Neural progenitor cell (in vitro differentiated cells): ENCODE measurements at regions not wholly inside any gene's neighbourhood (a gene's known extent, or its start where the extent isn't known, plus 50 kb on each side); places are given as distances from the start of the nearest gene placed in this dataset.

ENCODE experiments used
- DNase-seq: peaks from one replicate; pipeline ENCODE4 v3.0.0-alpha.2; 2016; ENCODE audit warnings: low spot score
- H2AFZ ChIP-seq: fragments of 200-600 bp; sonication (generic); replicated peaks from 2 replicates; pipeline ENCODE4 v1.6.1; 2016; ENCODE audit warnings: antibody characterized with exemption
- H3F3A ChIP-seq: fragments of 200-600 bp; sonication (generic); 2 replicates; pipeline ENCODE4 v1.6.1; 2016; ENCODE audit warnings: antibody characterized with exemption, low read depth
- H3K27ac ChIP-seq: fragments of 200-600 bp; sonication (generic); 2 replicates; pipeline ENCODE4 v1.5.1; 2016; ENCODE audit warnings: mild to moderate bottlenecking
- H3K27me3 ChIP-seq: fragments of 200-600 bp; sonication (generic); 2 replicates; pipeline ENCODE4 v1.6.1; 2016; ENCODE audit warnings: mild to moderate bottlenecking, moderate library complexity
- H3K36me3 ChIP-seq: fragments of 200-600 bp; sonication (generic); 2 replicates; pipeline ENCODE4 v1.5.1; 2016
- H3K4me1 ChIP-seq: fragments of 200-600 bp; sonication (generic); 2 replicates; pipeline ENCODE4 v1.6.1; 2016; ENCODE audit warnings: mixed run types
- H3K4me2 ChIP-seq: fragments of 200-600 bp; sonication (generic); 2 replicates; pipeline ENCODE4 v1.6.1; 2016
- H3K4me3 ChIP-seq: fragments of 200-600 bp; sonication (generic); 2 replicates; pipeline ENCODE4 v1.5.1; 2016
- H3K79me2 ChIP-seq: fragments of 200-600 bp; sonication (generic); 2 replicates; pipeline ENCODE4 v1.6.1; 2016; ENCODE audit warnings: low read depth
- H3K9ac ChIP-seq: fragments of 200-600 bp; sonication (generic); 2 replicates; pipeline ENCODE4 v1.6.1; 2016
- H3K9me3 ChIP-seq: fragments of 200-600 bp; sonication (generic); 2 replicates; pipeline ENCODE4 v1.5.1; 2016; ENCODE audit warnings: low read depth
- H4K20me1 ChIP-seq: fragments of 200-600 bp; sonication (generic); 2 replicates; pipeline ENCODE4 v1.6.1; 2016; ENCODE audit warnings: low read depth
- H3K27ac Mint-ChIP-seq: 3 replicates; pipeline ENCODE4 v1.8.0; 2021; ENCODE audit warnings: mixed read lengths
- H3K27me3 Mint-ChIP-seq: 2 replicates; pipeline ENCODE4 v1.8.0; 2022; ENCODE audit warnings: low read depth, mild to moderate bottlenecking, inconsistent platforms, moderate library complexity, mixed read lengths; ENCODE audit not compliant: insufficient read depth
- H3K36me3 Mint-ChIP-seq: 3 replicates; pipeline ENCODE4 v1.8.0; 2021; ENCODE audit warnings: mixed read lengths
- H3K4me1 Mint-ChIP-seq: 3 replicates; pipeline ENCODE4 v1.8.0; 2021; ENCODE audit warnings: mixed read lengths
- H3K4me3 Mint-ChIP-seq: 3 replicates; pipeline ENCODE4 v1.8.0; 2021; ENCODE audit warnings: mild to moderate bottlenecking, moderate library complexity, mixed read lengths
- H3K9me3 Mint-ChIP-seq: 3 replicates; pipeline ENCODE4 v1.8.0; 2020; ENCODE audit warnings: mixed read lengths
- EZH2 ChIP-seq: fragments of 200-600 bp; sonication (generic); IDR thresholded peaks from 2 replicates; pipeline ENCODE4 v1.6.1; 2017; ENCODE audit warnings: antibody characterized with exemption, mild to moderate bottlenecking, moderate library complexity
- EZH2phosphoT487 ChIP-seq: fragments of 200-600 bp; sonication (generic); IDR thresholded peaks from 2 replicates; pipeline ENCODE4 v1.6.1; 2017; ENCODE audit warnings: antibody characterized with exemption
- TF ChIP-seq, protein P1 (sequence below): fragments of 200-600 bp; sonication (generic); IDR thresholded peaks from 2 replicates; pipeline ENCODE4 v1.5.1; 2017; ENCODE audit warnings: antibody characterized with exemption, mild to moderate bottlenecking

DNA sequence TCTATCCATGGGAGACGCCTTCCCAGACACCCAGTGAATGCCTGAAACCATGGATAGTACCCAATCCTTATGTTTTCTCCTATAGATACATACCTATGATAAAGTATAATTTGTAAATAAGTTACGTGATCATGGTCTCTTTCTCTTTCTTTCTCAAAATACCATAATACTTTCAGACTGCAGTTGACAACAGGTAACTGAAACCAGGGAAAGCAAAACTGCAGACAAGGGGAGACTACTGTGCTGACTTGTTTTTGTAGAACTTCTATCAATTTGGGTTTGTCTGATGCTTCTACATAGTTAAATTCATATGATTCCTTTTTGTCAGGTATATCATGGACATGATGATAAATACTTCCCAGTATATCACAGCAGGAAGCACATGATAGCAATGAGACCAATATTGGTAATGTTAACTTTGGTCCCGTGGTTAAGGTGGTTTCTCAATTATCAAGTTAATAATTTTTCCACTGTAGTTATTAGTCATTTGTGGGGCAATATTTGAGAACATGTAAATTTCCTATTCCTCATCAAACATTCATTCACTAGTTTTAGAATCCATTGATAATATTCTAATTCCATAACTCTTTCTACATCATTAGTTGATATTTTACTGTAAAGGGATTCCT, 298.0 kb upstream of the TET2 start:
- H2AFZ ChIP-seq: no peak overlapping the region
- H3K4me2 ChIP-seq: no peak overlapping the region
- Mint-ChIP-seq H3K27ac (no peak overlapping the region), H3K9me3 (no peaks in the 10 kb centered on the region), H3K4me1 (no peaks in the 10 kb centered on the region), H3K36me3 (no peaks in the 10 kb centered on the region), H3K27me3 (no peaks in the 10 kb centered on the region), H3K4me3 (no peak overlapping the region)
- H3K9ac ChIP-seq: no peak overlapping the region
- no peaks in the 10 kb centered on the region for H3K79me2 ChIP-seq
- H3K9me3 ChIP-seq: no peaks in the 10 kb centered on the region
- no peaks in the 10 kb centered on the region for H3F3A ChIP-seq
- TF ChIP-seq, protein P1, sequence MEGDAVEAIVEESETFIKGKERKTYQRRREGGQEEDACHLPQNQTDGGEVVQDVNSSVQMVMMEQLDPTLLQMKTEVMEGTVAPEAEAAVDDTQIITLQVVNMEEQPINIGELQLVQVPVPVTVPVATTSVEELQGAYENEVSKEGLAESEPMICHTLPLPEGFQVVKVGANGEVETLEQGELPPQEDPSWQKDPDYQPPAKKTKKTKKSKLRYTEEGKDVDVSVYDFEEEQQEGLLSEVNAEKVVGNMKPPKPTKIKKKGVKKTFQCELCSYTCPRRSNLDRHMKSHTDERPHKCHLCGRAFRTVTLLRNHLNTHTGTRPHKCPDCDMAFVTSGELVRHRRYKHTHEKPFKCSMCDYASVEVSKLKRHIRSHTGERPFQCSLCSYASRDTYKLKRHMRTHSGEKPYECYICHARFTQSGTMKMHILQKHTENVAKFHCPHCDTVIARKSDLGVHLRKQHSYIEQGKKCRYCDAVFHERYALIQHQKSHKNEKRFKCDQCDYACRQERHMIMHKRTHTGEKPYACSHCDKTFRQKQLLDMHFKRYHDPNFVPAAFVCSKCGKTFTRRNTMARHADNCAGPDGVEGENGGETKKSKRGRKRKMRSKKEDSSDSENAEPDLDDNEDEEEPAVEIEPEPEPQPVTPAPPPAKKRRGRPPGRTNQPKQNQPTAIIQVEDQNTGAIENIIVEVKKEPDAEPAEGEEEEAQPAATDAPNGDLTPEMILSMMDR: no peak
- TF ChIP-seq EZH2 (no peak), EZH2phosphoT487 (no peak)
- H3K36me3 ChIP-seq: no peaks in the 10 kb centered on the region
- no peak overlapping the region for H3K27ac ChIP-seq
- no peaks in the 10 kb centered on the region for H3K27me3 ChIP-seq
- no peaks in the 10 kb centered on the region for H3K4me1 ChIP-seq
- no peaks in the 10 kb centered on the region for H4K20me1 ChIP-seq
- DNase-seq: no peak
- H3K4me3 ChIP-seq: no peak overlapping the region

DNA sequence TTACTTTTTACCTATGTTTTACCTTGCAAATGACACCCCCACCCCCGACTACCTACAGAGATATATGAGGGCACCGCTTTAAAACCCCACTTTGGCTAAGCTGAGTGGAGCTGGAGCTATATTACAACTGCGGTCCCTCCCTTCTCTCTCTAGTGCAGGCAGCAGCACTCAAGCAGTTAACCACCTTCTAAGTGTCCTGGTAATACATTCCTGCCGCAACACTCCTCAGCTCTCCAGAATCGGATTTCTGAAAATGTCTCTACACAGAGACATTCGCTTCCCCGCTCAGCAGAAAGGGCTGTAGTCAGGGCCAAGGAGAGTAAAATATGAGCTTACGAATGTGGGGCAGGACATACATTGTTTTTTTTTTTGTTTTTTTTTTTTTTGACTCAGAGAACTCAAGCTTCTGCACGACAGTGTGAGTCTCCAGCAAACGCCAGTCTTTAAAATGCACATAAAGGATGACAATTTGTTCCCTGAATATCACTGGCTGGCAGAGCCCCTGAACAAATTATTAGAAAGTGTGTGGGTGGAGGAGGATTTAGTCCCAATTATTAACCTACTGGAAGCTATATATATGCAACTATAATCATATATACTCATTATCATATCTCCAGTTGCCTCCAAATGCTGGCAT, 287.0 kb upstream of the TET2 start:
- Histone ChIP-seq H3F3A (peaks cover 8% of the 10 kb centered on the region), H3K9me3 (no peaks in the 10 kb centered on the region), H2AFZ (peak overlapping the region; percentile 81), H3K4me1 (peaks cover 9% of the 10 kb centered on the region), H3K9ac (no peak overlapping the region), H3K4me2 (peak overlapping the region; percentile 40), H3K79me2 (no peaks in the 10 kb centered on the region), H3K27ac (no peak overlapping the region), H3K36me3 (no peaks in the 10 kb centered on the region), H3K4me3 (no peak overlapping the region), H3K27me3 (no peaks in the 10 kb centered on the region), H4K20me1 (no peaks in the 10 kb centered on the region)
- peak; percentile 37 for DNase-seq
- Mint-ChIP-seq H3K36me3 (no peaks in the 10 kb centered on the region), H3K27ac (peak overlapping the region; percentile 30), H3K4me3 (no peak overlapping the region), H3K9me3 (peaks cover 12% of the 10 kb centered on the region), H3K27me3 (no peaks in the 10 kb centered on the region), H3K4me1 (peaks cover 14% of the 10 kb centered on the region)
- TF ChIP-seq EZH2phosphoT487: no peak
- TF ChIP-seq EZH2: no peak
- TF ChIP-seq, protein P1: no peak

GRCh38 chr4:104860238-104861123, 286.2 kb upstream of the TET2 start:
- peak overlapping the region; percentile 40 for H3K4me2 ChIP-seq
- no peaks in the 10 kb centered on the region for H3K79me2 ChIP-seq
- no peaks in the 10 kb centered on the region for H3K36me3 Mint-ChIP-seq
- peaks cover 14% of the 10 kb centered on the region for H3K4me1 Mint-ChIP-seq
- TF ChIP-seq EZH2phosphoT487 (no peak), EZH2 (no peak)
- TF ChIP-seq, protein P1: peak; percentile 95
- no peaks in the 10 kb centered on the region for H3K27me3 ChIP-seq
- no peak overlapping the region for H3K4me3 ChIP-seq
- H3K4me3 Mint-ChIP-seq: no peak overlapping the region
- no peaks in the 10 kb centered on the region for H3K9me3 ChIP-seq
- peaks cover 8% of the 10 kb centered on the region for H3F3A ChIP-seq
- H3K27me3 Mint-ChIP-seq: no peaks in the 10 kb centered on the region
- DNase-seq: peak; percentile 87
- H4K20me1 ChIP-seq: no peaks in the 10 kb centered on the region
- no peak overlapping the region for H3K27ac ChIP-seq
- no peak overlapping the region for H3K9ac ChIP-seq
- no peak overlapping the region for H3K27ac Mint-ChIP-seq
- peaks cover 12% of the 10 kb centered on the region for H3K9me3 Mint-ChIP-seq
- no peaks in the 10 kb centered on the region for H3K36me3 ChIP-seq
- peaks cover 9% of the 10 kb centered on the region for H3K4me1 ChIP-seq
- H2AFZ ChIP-seq: peak overlapping the region; percentile 1
